Progenitor cell of endocrine pancreas (in vitro differentiated cells): ENCODE measurements at regions not wholly inside any gene's neighbourhood (a gene's known extent, or its start where the extent isn't known, plus 50 kb on each side); places are given as distances from the start of the nearest gene placed in this dataset.

ENCODE experiments used
- DNase-seq: peaks from one replicate; pipeline ENCODE4 v3.0.0; 2021; ENCODE audit warnings: low spot score; ENCODE audit not compliant: unreplicated experiment
- H3K27ac Mint-ChIP-seq: 2 replicates; pipeline ENCODE4 v1.8.0; 2021; ENCODE audit warnings: mild to moderate bottlenecking, moderate library complexity, mixed read lengths
- H3K27me3 Mint-ChIP-seq: 2 replicates; pipeline ENCODE4 v1.8.0; 2021; ENCODE audit warnings: mixed read lengths
- H3K36me3 Mint-ChIP-seq: 2 replicates; pipeline ENCODE4 v1.8.0; 2022; ENCODE audit warnings: mixed read lengths; ENCODE audit not compliant: insufficient read depth
- H3K4me1 Mint-ChIP-seq: 2 replicates; pipeline ENCODE4 v1.8.0; 2021; ENCODE audit warnings: low read depth, mixed read lengths
- H3K4me3 Mint-ChIP-seq: 2 replicates; pipeline ENCODE4 v1.8.0; 2021; ENCODE audit warnings: low read depth, mild to moderate bottlenecking, moderate library complexity, mixed read lengths
- H3K9me3 Mint-ChIP-seq: 2 replicates; pipeline ENCODE4 v1.8.0; 2021; ENCODE audit warnings: low read depth, mixed read lengths
- CTCF ChIP-seq: fragments of 200-600 bp; sonication (generic); IDR thresholded peaks from one replicate; pipeline ENCODE4 v1.5.0; 2021; ENCODE audit warnings: antibody characterized with exemption, mild to moderate bottlenecking; ENCODE audit not compliant: unreplicated experiment

DNA sequence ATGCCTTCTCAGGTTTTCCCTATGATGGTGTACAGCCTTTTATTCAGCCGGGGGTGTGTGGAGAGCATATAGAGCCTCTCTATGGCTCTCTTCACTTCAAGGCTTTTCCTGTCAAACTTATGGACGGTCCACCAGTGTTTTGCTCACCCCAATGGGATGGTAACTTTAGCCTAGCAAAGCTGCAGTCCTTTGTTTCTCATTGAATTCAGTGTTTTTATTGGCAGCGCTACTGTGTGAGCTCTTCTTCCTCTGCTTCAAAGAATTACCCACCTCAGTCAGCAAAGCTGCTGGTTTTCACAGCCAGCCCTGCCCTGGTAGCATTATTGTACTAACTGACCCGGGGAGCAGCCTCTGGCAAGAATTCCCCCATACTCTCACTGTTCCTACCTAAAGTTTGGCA, 145.3 kb upstream of the RRP15 start:
- Mint-ChIP-seq H3K4me3 (no peak overlapping the region), H3K27ac (no peak overlapping the region)

DNA sequence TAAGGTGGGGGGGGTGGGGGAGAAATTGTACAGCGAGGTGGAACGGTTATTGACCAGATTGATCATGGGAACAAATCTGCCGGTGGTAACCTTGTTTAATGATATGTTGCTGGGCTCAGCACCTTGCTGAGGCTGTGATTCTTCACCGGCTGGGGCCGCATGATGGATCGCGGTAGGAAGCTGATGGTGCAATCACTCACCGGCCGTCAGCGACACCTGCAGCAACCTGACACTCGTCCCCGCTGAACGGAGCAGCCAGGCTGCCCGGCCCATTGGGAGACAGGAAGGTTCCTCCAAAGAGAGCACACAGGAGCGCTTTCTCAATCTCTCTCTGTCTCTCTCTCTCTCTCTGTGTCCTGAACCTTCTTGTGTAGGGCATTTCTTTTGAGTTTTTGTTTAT, 128.5 kb upstream of the RRP15 start:
- H3K9me3 Mint-ChIP-seq: peaks cover 4% of the 10 kb centered on the region
- no peak for TF ChIP-seq CTCF
- no peak overlapping the region for H3K4me3 Mint-ChIP-seq
- H3K4me1 Mint-ChIP-seq: peaks cover 17% of the 10 kb centered on the region
- H3K36me3 Mint-ChIP-seq: no peaks in the 10 kb centered on the region
- peak; percentile 30 for DNase-seq
- peak overlapping the region; percentile 36 for H3K27ac Mint-ChIP-seq
- no peaks in the 10 kb centered on the region for H3K27me3 Mint-ChIP-seq

More for the DNA sequence above, 145.3 kb upstream of the RRP15 start:
- DNase-seq: no peak
- no peak for TF ChIP-seq CTCF
- no peaks in the 10 kb centered on the region for H3K27me3 Mint-ChIP-seq
- H3K9me3 Mint-ChIP-seq: peaks cover 15% of the 10 kb centered on the region
- no peaks in the 10 kb centered on the region for H3K36me3 Mint-ChIP-seq
- H3K4me1 Mint-ChIP-seq: no peaks in the 10 kb centered on the region

GRCh38 chr1:218163371-218163770, 121.7 kb upstream of the RRP15 start:
- Mint-ChIP-seq H3K27ac (no peak overlapping the region), H3K4me1 (peaks cover 22% of the 10 kb centered on the region), H3K4me3 (no peak overlapping the region), H3K9me3 (peaks cover 2% of the 10 kb centered on the region), H3K27me3 (peaks cover 13% of the 10 kb centered on the region), H3K36me3 (no peaks in the 10 kb centered on the region)
- no peak for DNase-seq
- TF ChIP-seq CTCF: no peak

- Mint-ChIP-seq H3K27me3 (peaks cover 17% of the 10 kb centered on the region), H3K36me3 (no peaks in the 10 kb centered on the region), H3K4me1 (peaks cover 22% of the 10 kb centered on the region), H3K27ac (peak overlapping the region; percentile 74), H3K4me3 (peak overlapping the region; percentile 76), H3K9me3 (no peaks in the 10 kb centered on the region)
- DNase-seq: peak; percentile 64
- peak; percentile 63 for TF ChIP-seq CTCF
Observed at GRCh38 chr1:218164111-218164929, 120.8 kb upstream of the RRP15 start.

GRCh38 chr1:218164930-218165700, 120.0 kb upstream of the RRP15 start:
- H3K27ac Mint-ChIP-seq: peak overlapping the region; percentile 95
- H3K9me3 Mint-ChIP-seq: no peaks in the 10 kb centered on the region
- DNase-seq: peak; percentile 30
- H3K4me1 Mint-ChIP-seq: peaks cover 19% of the 10 kb centered on the region
- H3K27me3 Mint-ChIP-seq: peaks cover 23% of the 10 kb centered on the region
- no peak for TF ChIP-seq CTCF
- peak overlapping the region; percentile 88 for H3K4me3 Mint-ChIP-seq
- no peaks in the 10 kb centered on the region for H3K36me3 Mint-ChIP-seq
